GM12864 (cell line): ENCODE measurements at regions not wholly inside any gene's neighbourhood (a gene's known extent, or its start where the extent isn't known, plus 50 kb on each side); places are given as distances from the start of the nearest gene placed in this dataset.

ENCODE experiments used
- DNase-seq: peaks from one replicate; pipeline ENCODE4 v3.0.0-alpha.2; 2011; ENCODE audit warnings: low read depth
- H3K4me3 ChIP-seq: 2 replicates; pipeline ENCODE4 v1.5.1; 2011; ENCODE audit warnings: mild to moderate bottlenecking, low read depth, low read length, control low read depth
- TF ChIP-seq, protein P1 (sequence below): IDR thresholded peaks from 2 replicates; pipeline ENCODE4 v1.5.1; 2011; ENCODE audit warnings: low read depth, mild to moderate bottlenecking, moderate library complexity, low read length, control low read depth, inconsistent platforms; ENCODE audit errors: missing control alignments

DNA sequence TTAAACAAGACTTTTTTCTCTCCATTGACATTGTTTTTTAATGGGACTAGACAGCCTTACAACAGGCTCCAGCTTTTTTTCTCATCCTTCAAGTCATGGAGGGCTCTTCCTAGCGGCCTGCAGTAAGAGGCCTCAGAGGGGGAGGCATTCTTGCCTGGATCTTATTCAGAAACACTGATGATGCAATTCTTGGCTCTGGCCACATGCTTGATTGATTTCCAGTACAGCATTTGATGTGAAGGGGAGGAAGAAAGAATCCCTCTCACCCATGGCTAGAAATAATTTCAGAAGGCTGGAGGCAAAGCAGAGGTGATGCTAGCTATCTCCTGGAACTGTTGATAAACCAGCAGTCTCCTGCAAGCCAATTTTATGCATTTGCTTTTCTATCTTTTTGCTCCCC lies 324.8 kb downstream of the PRELID2 start:
- H3K4me3 ChIP-seq, result no peak overlapping the region
- TF ChIP-seq, protein P1, sequence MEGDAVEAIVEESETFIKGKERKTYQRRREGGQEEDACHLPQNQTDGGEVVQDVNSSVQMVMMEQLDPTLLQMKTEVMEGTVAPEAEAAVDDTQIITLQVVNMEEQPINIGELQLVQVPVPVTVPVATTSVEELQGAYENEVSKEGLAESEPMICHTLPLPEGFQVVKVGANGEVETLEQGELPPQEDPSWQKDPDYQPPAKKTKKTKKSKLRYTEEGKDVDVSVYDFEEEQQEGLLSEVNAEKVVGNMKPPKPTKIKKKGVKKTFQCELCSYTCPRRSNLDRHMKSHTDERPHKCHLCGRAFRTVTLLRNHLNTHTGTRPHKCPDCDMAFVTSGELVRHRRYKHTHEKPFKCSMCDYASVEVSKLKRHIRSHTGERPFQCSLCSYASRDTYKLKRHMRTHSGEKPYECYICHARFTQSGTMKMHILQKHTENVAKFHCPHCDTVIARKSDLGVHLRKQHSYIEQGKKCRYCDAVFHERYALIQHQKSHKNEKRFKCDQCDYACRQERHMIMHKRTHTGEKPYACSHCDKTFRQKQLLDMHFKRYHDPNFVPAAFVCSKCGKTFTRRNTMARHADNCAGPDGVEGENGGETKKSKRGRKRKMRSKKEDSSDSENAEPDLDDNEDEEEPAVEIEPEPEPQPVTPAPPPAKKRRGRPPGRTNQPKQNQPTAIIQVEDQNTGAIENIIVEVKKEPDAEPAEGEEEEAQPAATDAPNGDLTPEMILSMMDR, result no peak
- no peak for DNase-seq

GRCh38 chr5:145509336-145510136 lies 325.6 kb downstream of the PRELID2 start:
- TF ChIP-seq, protein P1, result no peak
- no peak for DNase-seq
- H3K4me3 ChIP-seq, result no peak overlapping the region

DNA sequence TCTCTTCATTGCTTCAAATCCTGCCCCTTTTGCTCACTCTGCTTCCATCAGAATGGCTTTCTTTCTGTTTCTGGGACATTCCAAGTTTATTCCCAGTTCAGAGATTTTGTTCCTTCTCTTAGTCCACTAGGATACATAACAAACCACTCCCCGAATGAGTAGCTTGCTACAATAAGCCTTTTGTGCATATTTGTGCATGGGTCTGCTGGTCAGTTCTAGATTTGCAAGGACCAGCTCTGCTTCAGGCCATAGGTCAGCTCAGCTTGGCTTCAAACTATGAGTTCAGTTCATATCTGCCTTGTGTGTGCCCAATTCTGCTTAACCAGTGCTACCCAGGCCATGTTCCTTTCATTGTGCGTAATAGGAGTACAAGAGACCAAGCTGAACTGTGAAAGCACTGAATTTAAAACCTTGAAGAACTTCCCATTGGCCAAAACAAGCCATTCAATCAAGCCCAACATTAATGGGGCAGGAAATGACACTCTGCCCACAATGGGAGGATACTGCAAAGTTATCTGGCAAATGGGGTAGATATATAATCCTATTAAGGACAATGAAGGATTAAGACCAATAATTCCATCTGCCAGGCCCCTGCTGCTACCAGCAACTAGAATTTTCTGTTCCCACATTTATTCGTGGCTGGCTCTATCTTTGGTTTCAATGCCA lies 328.8 kb downstream of the PRELID2 start:
- H3K4me3 ChIP-seq, result no peak overlapping the region
- TF ChIP-seq, protein P1, result no peak
- no peak for DNase-seq

GRCh38 chr5:145502906-145503305 lies 332.2 kb downstream of the PRELID2 start:
- DNase-seq, result no peak
- TF ChIP-seq, protein P1, result no peak
- H3K4me3 ChIP-seq, result no peak overlapping the region

- DNase-seq, result no peak
- TF ChIP-seq, protein P1, result no peak
- no peak overlapping the region for H3K4me3 ChIP-seq
Measured at GRCh38 chr5:145500710-145501109, 334.4 kb downstream of the PRELID2 start.

- TF ChIP-seq, protein P1, result no peak
- H3K4me3 ChIP-seq, result no peak overlapping the region
- DNase-seq, result no peak
Measured at GRCh38 chr5:145499483-145499882, 335.7 kb downstream of the PRELID2 start.
